Activated naive CD4-positive, alpha-beta T cell treated with anti-CD3 and anti-CD28 coated beads, Interleukin-2, amount 50 U/mL, for 24 hours (primary cell): ENCODE measurements at regions not wholly inside any gene's neighbourhood (a gene's known extent, or its start where the extent isn't known, plus 50 kb on each side); places are given as distances from the start of the nearest gene placed in this dataset.

ENCODE experiments used
- H3K27ac Mint-ChIP-seq: one replicate; pipeline ENCODE4 v1.8.0; 2021; ENCODE audit warnings: mild to moderate bottlenecking, mixed read lengths
- H3K27me3 Mint-ChIP-seq: one replicate; pipeline ENCODE4 v1.8.0; 2021; ENCODE audit warnings: mixed read lengths
- H3K36me3 Mint-ChIP-seq: one replicate; pipeline ENCODE4 v1.8.0; 2021; ENCODE audit warnings: mixed read lengths
- H3K4me1 Mint-ChIP-seq: one replicate; pipeline ENCODE4 v1.8.0; 2021; ENCODE audit warnings: mixed read lengths
- H3K4me3 Mint-ChIP-seq: one replicate; pipeline ENCODE4 v1.8.0; 2021; ENCODE audit warnings: mild to moderate bottlenecking, mixed read lengths
- H3K9me3 Mint-ChIP-seq: one replicate; pipeline ENCODE4 v1.8.0; 2021; ENCODE audit warnings: mixed read lengths

DNA sequence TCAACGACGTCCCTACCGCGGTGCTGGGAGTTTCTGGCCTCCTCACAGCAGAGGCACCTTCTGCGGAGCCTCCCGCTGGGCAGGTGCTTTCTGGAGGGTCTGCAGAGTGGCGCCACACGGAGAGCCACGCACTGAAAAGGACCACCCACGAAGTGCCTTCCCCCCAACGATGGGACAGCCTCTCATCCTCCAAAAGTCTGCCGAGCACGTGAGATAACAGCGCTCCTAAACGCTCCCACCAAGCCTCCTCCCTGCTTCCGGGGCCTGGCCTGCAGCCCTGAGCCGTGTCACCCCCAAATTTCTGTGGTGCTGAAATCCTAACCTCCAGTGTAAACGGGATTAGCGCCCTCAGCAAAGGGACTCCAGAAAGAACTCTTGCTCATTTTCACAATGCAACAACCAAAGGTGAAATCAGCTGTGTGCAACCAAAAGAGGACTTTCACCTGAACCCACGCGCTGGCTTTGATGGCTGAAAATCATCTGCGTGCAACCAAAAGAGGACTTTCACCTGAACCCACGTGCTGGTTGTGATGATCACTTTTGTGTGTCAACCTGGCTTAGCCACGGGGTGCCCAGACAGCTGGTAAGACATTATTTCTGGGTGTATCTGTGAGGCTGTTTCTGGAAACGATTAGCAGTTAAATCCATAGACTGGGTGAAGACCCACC is 924.6 kb downstream of the BRD1 start:
- H3K27me3 Mint-ChIP-seq = peaks cover 15% of the 10 kb centered on the region
- peaks cover 1% of the 10 kb centered on the region for H3K36me3 Mint-ChIP-seq
- no peaks in the 10 kb centered on the region for H3K4me1 Mint-ChIP-seq
- H3K27ac Mint-ChIP-seq = no peak overlapping the region
- no peaks in the 10 kb centered on the region for H3K9me3 Mint-ChIP-seq
- no peak overlapping the region for H3K4me3 Mint-ChIP-seq

GRCh38 chr22:48902001-48902869 is 925.4 kb downstream of the BRD1 start:
- H3K4me3 Mint-ChIP-seq = no peak overlapping the region
- H3K36me3 Mint-ChIP-seq = no peaks in the 10 kb centered on the region
- H3K4me1 Mint-ChIP-seq = no peaks in the 10 kb centered on the region
- H3K27ac Mint-ChIP-seq = no peak overlapping the region
- H3K27me3 Mint-ChIP-seq = peaks cover 11% of the 10 kb centered on the region
- no peaks in the 10 kb centered on the region for H3K9me3 Mint-ChIP-seq

GRCh38 chr22:48901324-48901723 is 926.3 kb downstream of the BRD1 start:
- Mint-ChIP-seq H3K36me3 (no peaks in the 10 kb centered on the region), H3K4me1 (no peaks in the 10 kb centered on the region), H3K27ac (no peak overlapping the region), H3K9me3 (no peaks in the 10 kb centered on the region), H3K4me3 (no peak overlapping the region), H3K27me3 (peaks cover 5% of the 10 kb centered on the region)

DNA sequence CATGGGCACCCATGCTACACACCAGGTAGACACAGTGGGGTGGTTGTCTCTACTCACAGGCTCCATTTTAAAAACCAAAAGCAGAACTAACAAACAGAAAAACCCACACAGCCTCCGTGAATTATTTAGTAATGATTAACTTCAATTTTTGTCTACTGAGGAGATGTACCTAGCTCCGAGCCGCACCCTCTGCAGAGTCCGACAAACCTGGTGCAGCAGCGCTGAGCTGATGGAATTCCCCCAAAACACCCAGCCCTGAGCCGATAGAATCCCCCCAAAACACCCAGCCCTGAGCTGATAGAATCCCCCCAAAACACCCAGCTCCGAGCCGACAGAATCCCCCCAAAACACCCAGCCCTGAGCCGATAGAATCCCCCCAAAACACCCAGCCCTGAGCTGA is 927.0 kb downstream of the BRD1 start:
- peaks cover 3% of the 10 kb centered on the region for H3K27me3 Mint-ChIP-seq

DNA sequence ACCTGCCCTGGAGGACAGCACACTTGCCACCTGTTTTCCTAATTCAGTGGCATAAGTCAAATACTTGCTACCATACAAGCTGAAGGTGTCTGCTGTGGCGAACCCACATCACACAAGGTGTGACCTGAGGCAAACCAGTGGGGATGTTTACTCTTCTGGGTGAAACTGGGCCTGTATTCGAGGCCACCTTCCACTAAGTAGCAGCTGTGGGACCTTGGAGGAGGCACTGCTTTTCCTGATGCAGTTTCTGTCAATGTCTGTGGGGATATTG is 927.4 kb downstream of the BRD1 start:
- Mint-ChIP-seq H3K27me3 (peaks cover 3% of the 10 kb centered on the region), H3K4me3 (no peak overlapping the region), H3K4me1 (no peaks in the 10 kb centered on the region), H3K9me3 (no peaks in the 10 kb centered on the region), H3K27ac (peak overlapping the region; percentile 35), H3K36me3 (no peaks in the 10 kb centered on the region)

More for the DNA sequence above, 927.0 kb downstream of the BRD1 start:
- H3K27ac Mint-ChIP-seq = peak overlapping the region; percentile 35
- no peaks in the 10 kb centered on the region for H3K4me1 Mint-ChIP-seq
- no peaks in the 10 kb centered on the region for H3K36me3 Mint-ChIP-seq
- no peak overlapping the region for H3K4me3 Mint-ChIP-seq
- no peaks in the 10 kb centered on the region for H3K9me3 Mint-ChIP-seq

- no peaks in the 10 kb centered on the region for H3K4me1 Mint-ChIP-seq
Observed at GRCh38 chr22:48899523-48900326, 927.9 kb downstream of the BRD1 start.

GRCh38 chr22:48898524-48899250 is 929.0 kb downstream of the BRD1 start:
- H3K36me3 Mint-ChIP-seq = no peaks in the 10 kb centered on the region
- no peak overlapping the region for H3K27ac Mint-ChIP-seq
- peaks cover 7% of the 10 kb centered on the region for H3K27me3 Mint-ChIP-seq
- no peak overlapping the region for H3K4me3 Mint-ChIP-seq
- H3K9me3 Mint-ChIP-seq = no peaks in the 10 kb centered on the region
- no peaks in the 10 kb centered on the region for H3K4me1 Mint-ChIP-seq

More at GRCh38 chr22:48899523-48900326, 927.9 kb downstream of the BRD1 start:
- Mint-ChIP-seq H3K27ac (no peak overlapping the region), H3K4me3 (no peak overlapping the region), H3K36me3 (no peaks in the 10 kb centered on the region), H3K27me3 (peaks cover 3% of the 10 kb centered on the region), H3K9me3 (no peaks in the 10 kb centered on the region)

DNA sequence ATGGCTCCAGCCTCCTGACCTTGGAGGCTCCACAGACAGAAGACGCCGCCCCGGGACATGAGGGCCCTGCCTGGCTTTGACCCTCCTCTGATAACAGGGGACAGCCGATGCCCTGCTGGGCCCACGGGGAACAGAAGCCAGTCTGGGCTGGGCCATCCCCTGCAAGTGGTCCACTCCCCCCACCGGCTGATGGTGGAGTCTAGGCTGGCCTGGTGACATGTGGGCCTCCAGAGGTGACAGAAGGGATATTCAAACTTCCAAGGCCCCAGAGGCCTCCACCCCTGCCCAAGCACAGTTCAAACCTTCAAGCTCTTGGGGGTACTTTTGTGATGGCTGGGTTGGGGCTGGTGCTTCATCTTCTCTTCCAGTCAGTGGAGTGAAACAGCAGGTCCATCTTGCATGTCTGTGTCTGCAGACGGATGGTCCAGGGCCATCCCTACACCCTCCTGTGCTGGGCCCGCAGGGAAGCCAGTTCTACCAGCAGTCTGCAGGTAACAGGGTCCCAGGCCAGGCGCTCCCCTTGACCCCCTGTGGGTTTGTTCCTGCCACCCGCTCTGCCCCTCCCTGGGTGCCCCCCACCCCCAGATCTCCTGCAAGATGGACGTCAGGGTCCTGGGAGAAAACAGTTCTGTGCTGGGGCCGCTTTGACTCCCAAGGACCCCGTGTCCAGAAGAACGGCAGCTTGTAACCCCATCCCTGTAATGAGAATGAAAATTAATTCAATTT is 929.9 kb downstream of the BRD1 start:
- no peaks in the 10 kb centered on the region for H3K36me3 Mint-ChIP-seq
- H3K4me1 Mint-ChIP-seq = no peaks in the 10 kb centered on the region
- H3K9me3 Mint-ChIP-seq = no peaks in the 10 kb centered on the region
- H3K27ac Mint-ChIP-seq = no peak overlapping the region
- H3K27me3 Mint-ChIP-seq = peaks cover 7% of the 10 kb centered on the region
- H3K4me3 Mint-ChIP-seq = no peak overlapping the region

GRCh38 chr22:48896766-48897644 is 930.7 kb downstream of the BRD1 start:
- Mint-ChIP-seq H3K4me3 (no peak overlapping the region), H3K27ac (peak overlapping the region; percentile 15), H3K9me3 (no peaks in the 10 kb centered on the region), H3K36me3 (no peaks in the 10 kb centered on the region), H3K27me3 (peaks cover 7% of the 10 kb centered on the region), H3K4me1 (no peaks in the 10 kb centered on the region)

GRCh38 chr22:48895831-48896765 is 931.6 kb downstream of the BRD1 start:
- Mint-ChIP-seq H3K27me3 (peaks cover 7% of the 10 kb centered on the region), H3K27ac (no peak overlapping the region), H3K4me1 (no peaks in the 10 kb centered on the region), H3K9me3 (no peaks in the 10 kb centered on the region), H3K36me3 (no peaks in the 10 kb centered on the region), H3K4me3 (no peak overlapping the region)

DNA sequence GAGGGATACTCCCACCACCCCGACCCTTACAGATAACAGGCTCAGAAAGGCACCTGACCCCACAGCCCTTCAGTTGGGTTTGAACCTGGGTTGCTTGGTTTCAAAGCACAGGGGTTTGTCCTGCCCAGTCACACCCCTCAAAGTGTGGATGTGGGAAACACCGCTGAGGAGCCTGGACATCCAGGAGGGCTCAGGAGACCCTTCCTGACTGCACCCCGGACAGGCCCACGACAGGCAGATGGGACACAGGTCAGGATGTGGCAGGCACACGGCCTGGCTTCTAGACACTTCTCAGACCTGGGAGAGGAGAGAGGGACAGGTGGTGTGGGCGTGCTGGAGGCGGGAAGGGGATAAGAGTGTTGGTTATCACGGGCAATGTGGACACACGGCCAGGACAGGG is 932.3 kb downstream of the BRD1 start:
- Mint-ChIP-seq H3K9me3 (no peaks in the 10 kb centered on the region), H3K27me3 (peaks cover 7% of the 10 kb centered on the region), H3K4me3 (no peak overlapping the region), H3K4me1 (no peaks in the 10 kb centered on the region), H3K36me3 (no peaks in the 10 kb centered on the region), H3K27ac (no peak overlapping the region)

DNA sequence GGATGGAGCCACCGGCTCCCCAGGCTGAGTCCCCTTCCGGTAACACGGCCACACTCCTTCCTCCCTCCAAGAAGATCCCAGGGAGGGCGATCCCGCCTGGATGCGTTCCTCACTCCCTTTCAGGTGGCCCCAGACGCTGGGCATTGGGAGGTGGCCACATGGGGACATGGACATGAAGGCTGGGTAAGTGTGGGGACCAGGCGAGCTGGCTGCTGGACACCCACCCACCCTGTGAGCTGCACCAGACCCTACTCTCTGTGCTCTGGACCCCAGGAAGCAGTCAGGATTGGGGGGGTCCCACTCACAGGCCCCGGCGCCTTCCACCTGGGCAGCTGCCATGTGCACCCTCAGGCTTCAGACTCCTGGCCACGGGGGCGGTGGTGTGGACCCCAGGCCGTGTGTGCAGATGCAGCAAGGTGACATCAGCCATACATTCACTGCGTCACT is 932.8 kb downstream of the BRD1 start:
- Mint-ChIP-seq H3K27me3 (peaks cover 5% of the 10 kb centered on the region), H3K9me3 (no peaks in the 10 kb centered on the region), H3K36me3 (no peaks in the 10 kb centered on the region), H3K4me3 (no peak overlapping the region), H3K27ac (no peak overlapping the region), H3K4me1 (no peaks in the 10 kb centered on the region)

DNA sequence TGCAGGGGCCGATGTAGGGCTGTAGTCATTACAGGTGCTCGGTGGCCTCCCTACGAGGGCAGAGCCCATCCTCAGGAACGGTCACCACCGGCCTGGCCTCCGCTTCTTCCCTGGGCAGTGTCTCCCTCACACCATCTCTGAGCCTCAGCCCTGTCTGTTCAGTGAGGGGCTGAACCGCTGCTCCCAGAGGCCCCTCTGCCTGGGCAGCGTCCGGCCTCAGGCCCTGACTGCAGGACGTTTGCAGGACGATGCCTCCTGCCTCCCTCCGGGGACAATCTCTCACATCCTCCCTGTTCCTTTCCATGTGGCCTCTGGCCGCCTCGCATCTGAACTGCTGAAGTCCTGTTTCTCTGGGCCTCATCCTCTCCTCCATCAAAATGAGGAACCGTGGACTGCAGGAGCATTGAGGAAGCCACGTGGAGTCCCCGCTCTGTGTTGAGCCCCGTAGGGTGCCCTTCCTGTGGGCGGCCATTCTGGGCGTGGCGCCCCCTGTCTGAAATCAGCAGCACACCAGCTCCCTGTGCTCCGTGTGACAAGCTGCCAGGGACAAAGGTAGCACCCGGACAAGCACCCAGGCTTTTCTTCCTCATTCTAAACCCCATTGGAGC is 933.5 kb downstream of the BRD1 start:
- Mint-ChIP-seq H3K27ac (no peak overlapping the region), H3K36me3 (no peaks in the 10 kb centered on the region), H3K4me3 (no peak overlapping the region), H3K9me3 (no peaks in the 10 kb centered on the region), H3K4me1 (no peaks in the 10 kb centered on the region), H3K27me3 (peaks cover 10% of the 10 kb centered on the region)
